Suprapubic skin (tissue), 4 donors: ENCODE measurements at regions not wholly inside any gene's neighbourhood (a gene's known extent, or its start where the extent isn't known, plus 50 kb on each side); places are given as distances from the start of the nearest gene placed in this dataset.

ENCODE experiments used
- EP300 ChIP-seq: sonication (generic); formaldehyde crosslinking; IDR thresholded peaks from one replicate; pipeline ENCODE4 v1.6.1; 2017; ENCODE audit warnings: antibody characterized with exemption
- POLR2AphosphoS5 ChIP-seq, 3 donors: sonication (generic); formaldehyde crosslinking; IDR thresholded peaks; one replicate each; pipeline ENCODE4 v1.6.1; 2017; ENCODE audit warnings: antibody characterized with exemption in 3 of 3
- TF ChIP-seq, protein P1 (sequence below), 2 donors: fragments of 200-600 bp in 1 of 2; fragments of 450-650 bp in 1 of 2; sonication (generic) in 1 of 2; IDR thresholded peaks; one replicate each; pipeline ENCODE4 v1.5.1; 2016 to 2019; ENCODE audit warnings: antibody characterized with exemption in 2 of 2, mild to moderate bottlenecking in 1 of 2, moderate library complexity in 1 of 2

DNA sequence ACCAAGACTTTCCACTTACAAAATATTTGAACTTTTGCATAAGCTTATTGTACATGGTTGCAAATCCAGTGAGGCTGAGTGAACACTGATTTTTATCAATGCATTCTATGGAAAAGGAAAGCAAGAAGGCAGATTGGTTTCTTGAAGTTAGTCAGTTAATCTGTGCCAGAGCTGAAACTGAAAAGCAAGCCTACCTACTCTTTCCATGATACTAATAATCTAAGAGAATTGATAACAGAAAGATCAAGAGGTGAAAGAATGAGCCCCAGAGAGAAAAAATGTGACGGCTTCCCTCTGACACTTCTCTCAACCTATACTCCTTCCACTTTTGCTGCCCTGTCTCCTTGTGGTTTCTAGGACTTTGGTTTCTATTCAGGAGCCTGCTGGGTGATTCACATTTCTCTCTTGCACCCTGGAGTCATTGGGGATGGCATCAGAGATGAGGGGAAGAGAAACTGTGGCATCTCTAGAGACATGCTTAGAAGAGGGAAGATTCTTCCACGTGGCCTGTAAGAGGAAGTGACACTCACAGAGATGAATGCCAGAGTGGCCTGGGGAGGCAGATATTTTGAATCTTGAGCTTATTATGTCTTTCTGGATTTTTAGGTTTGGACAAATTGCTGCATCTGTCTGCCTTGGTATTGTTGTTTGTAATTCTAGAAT lies 158.6 kb upstream of the RIMS1 start:
- TF ChIP-seq, protein P1, sequence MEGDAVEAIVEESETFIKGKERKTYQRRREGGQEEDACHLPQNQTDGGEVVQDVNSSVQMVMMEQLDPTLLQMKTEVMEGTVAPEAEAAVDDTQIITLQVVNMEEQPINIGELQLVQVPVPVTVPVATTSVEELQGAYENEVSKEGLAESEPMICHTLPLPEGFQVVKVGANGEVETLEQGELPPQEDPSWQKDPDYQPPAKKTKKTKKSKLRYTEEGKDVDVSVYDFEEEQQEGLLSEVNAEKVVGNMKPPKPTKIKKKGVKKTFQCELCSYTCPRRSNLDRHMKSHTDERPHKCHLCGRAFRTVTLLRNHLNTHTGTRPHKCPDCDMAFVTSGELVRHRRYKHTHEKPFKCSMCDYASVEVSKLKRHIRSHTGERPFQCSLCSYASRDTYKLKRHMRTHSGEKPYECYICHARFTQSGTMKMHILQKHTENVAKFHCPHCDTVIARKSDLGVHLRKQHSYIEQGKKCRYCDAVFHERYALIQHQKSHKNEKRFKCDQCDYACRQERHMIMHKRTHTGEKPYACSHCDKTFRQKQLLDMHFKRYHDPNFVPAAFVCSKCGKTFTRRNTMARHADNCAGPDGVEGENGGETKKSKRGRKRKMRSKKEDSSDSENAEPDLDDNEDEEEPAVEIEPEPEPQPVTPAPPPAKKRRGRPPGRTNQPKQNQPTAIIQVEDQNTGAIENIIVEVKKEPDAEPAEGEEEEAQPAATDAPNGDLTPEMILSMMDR (IDR thresholded peaks at IDR 0.05) = no peak
- TF ChIP-seq POLR2AphosphoS5 (IDR thresholded peaks at IDR 0.05) = no peak
- no peak for TF ChIP-seq EP300
